Gastrocnemius medialis (tissue), 4 donors: ENCODE measurements at regions not wholly inside any gene's neighbourhood (a gene's known extent, or its start where the extent isn't known, plus 50 kb on each side); places are given as distances from the start of the nearest gene placed in this dataset.

Experiments
- CTCF ChIP-seq, 5 experiments: fragments of 450-650 bp in 3 of 5; fragments of 200-600 bp in 2 of 5; sonication (generic) in 2 of 5; IDR thresholded peaks in 4 of 5; conservative IDR thresholded peaks in 1 of 5; 1 replicate in 4 of 5; 2 replicates in 1 of 5; pipeline ENCODE4 v1.5.1; 2016 to 2019; ENCODE audit warnings: antibody characterized with exemption in 5 of 5, mild to moderate bottlenecking in 3 of 5, moderate library complexity in 3 of 5
- POLR2A ChIP-seq, 2 donors: fragments of 450-650 bp; IDR thresholded peaks; one replicate each; pipeline ENCODE4 v1.6.1; 2017; ENCODE audit warnings: antibody characterized with exemption in 2 of 2, mild to moderate bottlenecking in 2 of 2, moderate library complexity in 2 of 2

DNA sequence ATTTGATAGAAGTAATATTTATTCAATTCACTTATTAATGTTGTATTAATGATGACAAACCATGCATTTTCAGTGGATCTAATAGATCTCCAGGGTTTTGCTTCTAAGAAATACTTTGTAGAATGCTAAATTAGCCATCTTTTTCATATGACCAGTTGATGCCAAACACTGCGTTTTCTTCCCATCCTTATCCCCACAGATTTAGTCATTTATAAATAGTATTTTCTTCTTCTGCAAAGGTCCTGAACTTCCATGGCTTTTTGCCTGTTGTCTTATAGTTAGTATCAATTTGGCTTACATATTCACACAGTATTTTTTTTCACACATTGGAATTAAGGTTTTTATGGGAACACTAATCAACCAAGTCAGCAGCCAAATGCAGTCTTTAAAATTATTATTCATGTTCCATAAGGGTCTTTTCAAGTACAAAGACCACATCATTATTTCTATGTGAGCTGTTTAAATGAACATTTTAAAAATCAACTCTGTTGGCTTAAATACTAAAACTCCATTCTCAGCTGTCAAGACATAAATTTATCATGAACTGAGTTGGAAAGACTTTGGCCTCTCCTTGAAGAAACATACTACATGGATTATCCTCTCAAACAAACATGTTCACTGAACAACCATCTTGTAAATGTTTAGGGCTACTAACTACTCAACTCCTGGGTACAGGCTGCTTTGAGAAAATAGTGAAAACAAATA is 1278.4 kb upstream of the FLRT2 start:
- no peak for TF ChIP-seq POLR2A (IDR thresholded peaks at IDR 0.05)
- no peak for TF ChIP-seq CTCF (IDR thresholded peaks at IDR 0.05 in 4 of 5, conservative IDR thresholded peaks at IDR 0.05 in 1 of 5)
